Transverse colon (tissue), 4 donors: ENCODE measurements at regions not wholly inside any gene's neighbourhood (a gene's known extent, or its start where the extent isn't known, plus 50 kb on each side); places are given as distances from the start of the nearest gene placed in this dataset.

Source experiments
- EP300 ChIP-seq: sonication (generic); formaldehyde crosslinking; IDR thresholded peaks from one replicate; pipeline ENCODE4 v1.6.1; 2017; ENCODE audit warnings: antibody characterized with exemption, low read depth
- POLR2AphosphoS5 ChIP-seq, 3 donors: sonication (generic); formaldehyde crosslinking; IDR thresholded peaks; one replicate each; pipeline ENCODE4 v1.6.1; 2016; ENCODE audit warnings: antibody characterized with exemption in 3 of 3
- TF ChIP-seq, protein P1 (sequence below), 5 experiments: fragments of 200-600 bp in 3 of 5; fragments of 450-650 bp in 2 of 5; sonication (generic) in 3 of 5; IDR thresholded peaks; 1 replicate in 2 of 5; 2 replicates in 3 of 5; pipeline ENCODE4 v1.5.1; 2016 to 2017; ENCODE audit warnings: antibody characterized with exemption in 5 of 5, inconsistent platforms in 3 of 5, mild to moderate bottlenecking in 2 of 5, moderate library complexity in 1 of 5

GRCh38 chr10:61586829-61587228, 75.9 kb upstream of the CABCOCO1 start:
- TF ChIP-seq, protein P1, sequence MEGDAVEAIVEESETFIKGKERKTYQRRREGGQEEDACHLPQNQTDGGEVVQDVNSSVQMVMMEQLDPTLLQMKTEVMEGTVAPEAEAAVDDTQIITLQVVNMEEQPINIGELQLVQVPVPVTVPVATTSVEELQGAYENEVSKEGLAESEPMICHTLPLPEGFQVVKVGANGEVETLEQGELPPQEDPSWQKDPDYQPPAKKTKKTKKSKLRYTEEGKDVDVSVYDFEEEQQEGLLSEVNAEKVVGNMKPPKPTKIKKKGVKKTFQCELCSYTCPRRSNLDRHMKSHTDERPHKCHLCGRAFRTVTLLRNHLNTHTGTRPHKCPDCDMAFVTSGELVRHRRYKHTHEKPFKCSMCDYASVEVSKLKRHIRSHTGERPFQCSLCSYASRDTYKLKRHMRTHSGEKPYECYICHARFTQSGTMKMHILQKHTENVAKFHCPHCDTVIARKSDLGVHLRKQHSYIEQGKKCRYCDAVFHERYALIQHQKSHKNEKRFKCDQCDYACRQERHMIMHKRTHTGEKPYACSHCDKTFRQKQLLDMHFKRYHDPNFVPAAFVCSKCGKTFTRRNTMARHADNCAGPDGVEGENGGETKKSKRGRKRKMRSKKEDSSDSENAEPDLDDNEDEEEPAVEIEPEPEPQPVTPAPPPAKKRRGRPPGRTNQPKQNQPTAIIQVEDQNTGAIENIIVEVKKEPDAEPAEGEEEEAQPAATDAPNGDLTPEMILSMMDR (IDR thresholded peaks at IDR 0.05): no peak
- TF ChIP-seq POLR2AphosphoS5 (IDR thresholded peaks at IDR 0.05) (no peak), EP300 (no peak)
